ENCODE measurements at regions not wholly inside any gene's neighbourhood (a gene's known extent, or its start where the extent isn't known, plus 50 kb on each side); places are given as distances from the start of the nearest gene placed in this dataset.

DNA sequence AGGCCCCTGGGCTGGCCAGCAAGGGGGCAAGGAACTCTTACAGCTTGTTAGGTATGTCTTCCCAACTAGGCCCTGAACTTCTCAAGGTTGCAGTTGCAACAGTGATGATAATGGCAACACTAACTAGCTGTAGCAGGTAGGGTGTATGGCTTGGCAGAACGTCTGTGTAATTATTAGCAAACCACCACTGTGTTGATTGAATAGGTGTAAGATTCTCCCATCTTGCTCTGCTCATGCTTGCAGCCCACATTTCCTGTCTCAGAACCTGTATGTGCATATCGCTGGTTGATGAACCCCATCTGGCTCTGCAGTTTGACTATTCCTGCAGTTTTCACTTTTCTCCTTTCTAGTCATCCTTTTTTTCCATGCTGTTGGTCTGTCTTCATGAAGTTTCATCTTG lies 178.8 kb downstream of the KATNAL1 start:
- no peak for DNase-seq (ENCODE audit: low read depth in 1 of 2, low spot score in 1 of 2)
- no peaks in the 10 kb centered on the region for H3K36me3 ChIP-seq
- H3K4me3 ChIP-seq = no peak overlapping the region
- H3K27ac ChIP-seq = no peak overlapping the region
- H3K27me3 ChIP-seq = no peaks in the 10 kb centered on the region
- TF ChIP-seq, protein P1, sequence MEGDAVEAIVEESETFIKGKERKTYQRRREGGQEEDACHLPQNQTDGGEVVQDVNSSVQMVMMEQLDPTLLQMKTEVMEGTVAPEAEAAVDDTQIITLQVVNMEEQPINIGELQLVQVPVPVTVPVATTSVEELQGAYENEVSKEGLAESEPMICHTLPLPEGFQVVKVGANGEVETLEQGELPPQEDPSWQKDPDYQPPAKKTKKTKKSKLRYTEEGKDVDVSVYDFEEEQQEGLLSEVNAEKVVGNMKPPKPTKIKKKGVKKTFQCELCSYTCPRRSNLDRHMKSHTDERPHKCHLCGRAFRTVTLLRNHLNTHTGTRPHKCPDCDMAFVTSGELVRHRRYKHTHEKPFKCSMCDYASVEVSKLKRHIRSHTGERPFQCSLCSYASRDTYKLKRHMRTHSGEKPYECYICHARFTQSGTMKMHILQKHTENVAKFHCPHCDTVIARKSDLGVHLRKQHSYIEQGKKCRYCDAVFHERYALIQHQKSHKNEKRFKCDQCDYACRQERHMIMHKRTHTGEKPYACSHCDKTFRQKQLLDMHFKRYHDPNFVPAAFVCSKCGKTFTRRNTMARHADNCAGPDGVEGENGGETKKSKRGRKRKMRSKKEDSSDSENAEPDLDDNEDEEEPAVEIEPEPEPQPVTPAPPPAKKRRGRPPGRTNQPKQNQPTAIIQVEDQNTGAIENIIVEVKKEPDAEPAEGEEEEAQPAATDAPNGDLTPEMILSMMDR (IDR thresholded peaks at IDR 0.05; ENCODE audit: low read depth, low read length) = no peak
- no peaks in the 10 kb centered on the region for H3K9me3 ChIP-seq (ENCODE audit: low read depth)
- H3K4me1 ChIP-seq (ENCODE audit: low read depth) = peaks cover 11% of the 10 kb centered on the region

DNA sequence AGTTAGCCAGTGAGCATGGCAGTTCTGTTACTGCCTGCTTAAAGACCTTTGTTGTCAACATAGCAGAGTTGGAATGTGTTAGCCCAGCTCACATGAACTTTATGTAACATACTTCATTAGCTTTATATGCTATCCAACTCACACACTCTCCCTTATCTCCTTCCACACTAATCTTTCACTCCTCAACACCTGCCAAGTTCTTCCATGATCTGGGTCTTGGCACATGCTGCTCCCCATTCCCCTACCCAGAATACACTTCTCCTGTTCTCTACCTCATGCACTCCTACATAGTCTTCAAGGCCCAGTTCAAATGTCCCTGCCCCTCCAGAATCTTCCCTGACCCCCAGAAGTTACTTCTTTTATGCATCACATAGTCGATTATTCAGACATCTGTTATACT lies 179.3 kb downstream of the KATNAL1 start:
- peak in 1 of 2 donors; percentile 28 for DNase-seq (ENCODE audit: low read depth in 1 of 2, low spot score in 1 of 2)
- H3K27ac ChIP-seq = no peak overlapping the region
- H3K27me3 ChIP-seq = no peaks in the 10 kb centered on the region
- H3K4me1 ChIP-seq (ENCODE audit: low read depth) = peaks cover 11% of the 10 kb centered on the region
- H3K9me3 ChIP-seq (ENCODE audit: low read depth) = no peaks in the 10 kb centered on the region
- TF ChIP-seq, protein P1 (IDR thresholded peaks at IDR 0.05; ENCODE audit: low read depth, low read length) = no peak
- no peaks in the 10 kb centered on the region for H3K36me3 ChIP-seq
- H3K4me3 ChIP-seq = no peak overlapping the region

DNA sequence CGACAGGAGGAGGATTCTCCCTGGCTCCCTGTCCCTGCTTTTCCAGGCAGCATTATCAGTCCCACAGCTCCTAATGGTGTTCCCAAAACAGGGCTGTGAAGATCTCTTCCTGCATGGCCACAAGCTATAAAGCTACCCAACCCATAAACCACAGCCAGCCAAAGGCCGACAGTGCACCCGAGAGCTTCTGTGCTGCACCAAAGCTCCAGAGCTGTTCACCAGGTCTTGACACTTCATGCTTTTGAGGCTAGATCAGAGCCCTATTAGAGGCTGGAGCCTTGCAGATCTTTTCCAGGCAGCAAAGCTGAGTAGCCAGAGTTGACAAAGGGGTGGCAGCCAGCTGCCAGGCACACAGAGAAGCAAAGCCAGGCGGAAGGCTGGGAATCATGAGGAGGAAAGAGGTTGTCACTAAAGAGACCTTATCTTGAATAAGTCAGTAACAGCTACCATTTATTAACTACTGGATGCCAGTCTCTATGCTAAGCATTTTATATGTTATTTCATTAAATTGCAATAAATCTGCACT lies 180.4 kb downstream of the KATNAL1 start:
- TF ChIP-seq, protein P1 (IDR thresholded peaks at IDR 0.05; ENCODE audit: low read depth, low read length) = no peak
- Histone ChIP-seq H3K27me3 (no peaks in the 10 kb centered on the region), H3K4me1 (ENCODE audit: low read depth) (peaks cover 11% of the 10 kb centered on the region), H3K27ac (no peak overlapping the region), H3K4me3 (no peak overlapping the region), H3K36me3 (no peaks in the 10 kb centered on the region), H3K9me3 (ENCODE audit: low read depth) (no peaks in the 10 kb centered on the region)
- DNase-seq (ENCODE audit: low read depth in 1 of 2, low spot score in 1 of 2) = no peak

DNA sequence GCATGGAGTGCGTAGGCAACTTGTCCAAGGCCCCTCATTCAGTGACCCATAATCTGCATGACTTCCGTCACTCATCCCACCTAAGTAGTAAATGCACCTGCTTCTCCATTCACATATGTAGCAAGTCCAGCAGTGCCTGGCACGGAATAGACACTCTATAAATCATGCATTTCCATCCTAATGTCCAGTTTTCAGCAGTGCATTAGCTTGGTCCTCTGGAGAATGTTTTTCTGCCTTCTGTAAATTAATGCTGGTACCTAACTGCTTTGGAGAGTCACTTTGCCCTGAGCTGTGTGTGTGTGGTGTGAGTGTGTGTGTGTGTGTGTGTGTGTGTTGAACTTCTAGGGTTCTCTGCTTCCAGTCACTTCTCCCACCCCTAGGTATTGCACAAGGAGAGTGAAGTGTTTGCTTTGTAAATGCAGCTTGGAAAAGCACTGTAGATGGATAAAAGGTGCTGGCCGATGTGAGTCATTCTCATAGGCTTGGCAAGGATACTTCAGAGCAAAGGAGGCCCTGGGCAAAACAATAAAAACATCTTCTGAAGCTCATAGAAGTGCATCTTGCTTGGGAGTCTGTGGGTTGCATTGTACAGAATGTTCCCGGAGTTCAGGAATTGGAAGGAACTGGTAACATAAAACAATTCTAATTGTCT lies 181.8 kb downstream of the KATNAL1 start:
- peak in 1 of 2 donors; percentile 94 for DNase-seq (ENCODE audit: low read depth in 1 of 2, low spot score in 1 of 2)
- Histone ChIP-seq H3K4me1 (ENCODE audit: low read depth) (peaks cover 11% of the 10 kb centered on the region), H3K27ac (no peak overlapping the region), H3K4me3 (no peak overlapping the region), H3K9me3 (ENCODE audit: low read depth) (no peaks in the 10 kb centered on the region), H3K36me3 (no peaks in the 10 kb centered on the region), H3K27me3 (no peaks in the 10 kb centered on the region)
- TF ChIP-seq, protein P1 (IDR thresholded peaks at IDR 0.05; ENCODE audit: low read depth, low read length) = no peak

DNA sequence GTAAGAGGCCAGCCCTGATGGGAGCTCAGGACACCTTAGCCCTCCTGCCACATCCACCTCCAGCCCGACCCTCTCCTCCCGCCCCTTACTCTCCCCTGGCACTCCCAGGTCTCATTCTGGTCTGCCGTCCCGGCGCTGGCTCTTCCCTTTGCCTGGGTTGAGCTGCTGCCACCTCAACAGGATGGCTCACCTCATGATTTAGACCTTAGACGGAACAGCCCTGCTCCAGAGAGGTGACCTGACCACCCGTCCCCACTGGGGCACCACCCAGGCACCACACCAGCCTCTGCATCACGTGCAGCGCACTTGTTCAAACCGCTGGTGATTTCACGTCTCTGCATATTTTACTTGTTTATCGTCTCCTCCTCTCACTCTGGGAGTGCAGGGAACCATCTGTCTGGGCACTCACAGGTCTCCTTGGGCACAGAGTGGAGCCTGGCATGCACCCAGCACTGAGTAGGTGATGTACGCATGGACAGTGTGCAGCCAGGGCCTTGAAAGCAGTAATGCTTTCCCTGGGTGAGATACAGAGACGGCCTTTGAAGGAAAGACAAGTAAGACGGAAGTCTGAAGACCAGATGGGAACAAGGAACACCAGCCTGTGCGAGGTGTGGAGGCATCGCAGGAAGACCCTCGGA lies 183.1 kb downstream of the KATNAL1 start:
- H3K4me1 ChIP-seq (ENCODE audit: low read depth) = peaks cover 11% of the 10 kb centered on the region
- H3K27me3 ChIP-seq = no peaks in the 10 kb centered on the region
- no peaks in the 10 kb centered on the region for H3K9me3 ChIP-seq (ENCODE audit: low read depth)
- H3K36me3 ChIP-seq = no peaks in the 10 kb centered on the region
- no peak for DNase-seq (ENCODE audit: low read depth in 1 of 2, low spot score in 1 of 2)
- TF ChIP-seq, protein P1 (IDR thresholded peaks at IDR 0.05; ENCODE audit: low read depth, low read length) = no peak
- no peak overlapping the region for H3K4me3 ChIP-seq
- H3K27ac ChIP-seq = no peak overlapping the region

Data from cardiac muscle cell (in vitro differentiated cells and primary cell).